ENCODE measurements at regions not wholly inside any gene's neighbourhood (a gene's known extent, or its start where the extent isn't known, plus 50 kb on each side); places are given as distances from the start of the nearest gene placed in this dataset.

DNA sequence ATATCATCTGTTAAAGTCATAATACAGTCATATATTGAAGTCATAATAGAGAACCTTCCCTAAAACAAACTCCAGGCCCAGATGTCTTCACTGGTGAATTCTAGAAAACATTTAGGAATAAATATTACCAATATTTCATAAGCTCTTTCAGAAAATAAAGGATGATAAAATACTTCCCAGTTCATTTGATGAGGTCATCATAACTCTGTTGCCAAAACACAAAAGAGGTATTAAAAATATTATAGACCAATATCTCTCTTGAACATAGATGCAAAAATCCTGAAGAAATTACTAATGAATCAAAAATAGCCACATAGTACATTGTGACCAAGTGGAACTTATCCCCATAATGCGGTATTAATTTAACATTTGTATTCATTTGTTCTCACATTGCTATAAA, 132.4 kb upstream of the ZP4 start:
- TF ChIP-seq, protein P1, sequence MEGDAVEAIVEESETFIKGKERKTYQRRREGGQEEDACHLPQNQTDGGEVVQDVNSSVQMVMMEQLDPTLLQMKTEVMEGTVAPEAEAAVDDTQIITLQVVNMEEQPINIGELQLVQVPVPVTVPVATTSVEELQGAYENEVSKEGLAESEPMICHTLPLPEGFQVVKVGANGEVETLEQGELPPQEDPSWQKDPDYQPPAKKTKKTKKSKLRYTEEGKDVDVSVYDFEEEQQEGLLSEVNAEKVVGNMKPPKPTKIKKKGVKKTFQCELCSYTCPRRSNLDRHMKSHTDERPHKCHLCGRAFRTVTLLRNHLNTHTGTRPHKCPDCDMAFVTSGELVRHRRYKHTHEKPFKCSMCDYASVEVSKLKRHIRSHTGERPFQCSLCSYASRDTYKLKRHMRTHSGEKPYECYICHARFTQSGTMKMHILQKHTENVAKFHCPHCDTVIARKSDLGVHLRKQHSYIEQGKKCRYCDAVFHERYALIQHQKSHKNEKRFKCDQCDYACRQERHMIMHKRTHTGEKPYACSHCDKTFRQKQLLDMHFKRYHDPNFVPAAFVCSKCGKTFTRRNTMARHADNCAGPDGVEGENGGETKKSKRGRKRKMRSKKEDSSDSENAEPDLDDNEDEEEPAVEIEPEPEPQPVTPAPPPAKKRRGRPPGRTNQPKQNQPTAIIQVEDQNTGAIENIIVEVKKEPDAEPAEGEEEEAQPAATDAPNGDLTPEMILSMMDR (IDR thresholded peaks at IDR 0.05; ENCODE audit: low read depth, low read length, missing input control), result no peak
- TF ChIP-seq RAD21 (IDR thresholded peaks at IDR 0.05) (no peak), EGR1 (IDR thresholded peaks at IDR 0.05; ENCODE audit: low read depth in 2 of 2) (no peak), GABPA (IDR thresholded peaks at IDR 0.05 in 1 of 2, conservative IDR thresholded peaks at IDR 0.05 in 1 of 2) (no peak), TAF1 (conservative IDR thresholded peaks at IDR 0.05) (no peak), NR2F2 (IDR thresholded peaks at IDR 0.05) (no peak)
- TF ChIP-seq, protein P2, sequence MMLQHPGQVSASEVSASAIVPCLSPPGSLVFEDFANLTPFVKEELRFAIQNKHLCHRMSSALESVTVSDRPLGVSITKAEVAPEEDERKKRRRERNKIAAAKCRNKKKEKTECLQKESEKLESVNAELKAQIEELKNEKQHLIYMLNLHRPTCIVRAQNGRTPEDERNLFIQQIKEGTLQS (IDR thresholded peaks at IDR 0.05), result no peak
- TF ChIP-seq, protein P3, sequence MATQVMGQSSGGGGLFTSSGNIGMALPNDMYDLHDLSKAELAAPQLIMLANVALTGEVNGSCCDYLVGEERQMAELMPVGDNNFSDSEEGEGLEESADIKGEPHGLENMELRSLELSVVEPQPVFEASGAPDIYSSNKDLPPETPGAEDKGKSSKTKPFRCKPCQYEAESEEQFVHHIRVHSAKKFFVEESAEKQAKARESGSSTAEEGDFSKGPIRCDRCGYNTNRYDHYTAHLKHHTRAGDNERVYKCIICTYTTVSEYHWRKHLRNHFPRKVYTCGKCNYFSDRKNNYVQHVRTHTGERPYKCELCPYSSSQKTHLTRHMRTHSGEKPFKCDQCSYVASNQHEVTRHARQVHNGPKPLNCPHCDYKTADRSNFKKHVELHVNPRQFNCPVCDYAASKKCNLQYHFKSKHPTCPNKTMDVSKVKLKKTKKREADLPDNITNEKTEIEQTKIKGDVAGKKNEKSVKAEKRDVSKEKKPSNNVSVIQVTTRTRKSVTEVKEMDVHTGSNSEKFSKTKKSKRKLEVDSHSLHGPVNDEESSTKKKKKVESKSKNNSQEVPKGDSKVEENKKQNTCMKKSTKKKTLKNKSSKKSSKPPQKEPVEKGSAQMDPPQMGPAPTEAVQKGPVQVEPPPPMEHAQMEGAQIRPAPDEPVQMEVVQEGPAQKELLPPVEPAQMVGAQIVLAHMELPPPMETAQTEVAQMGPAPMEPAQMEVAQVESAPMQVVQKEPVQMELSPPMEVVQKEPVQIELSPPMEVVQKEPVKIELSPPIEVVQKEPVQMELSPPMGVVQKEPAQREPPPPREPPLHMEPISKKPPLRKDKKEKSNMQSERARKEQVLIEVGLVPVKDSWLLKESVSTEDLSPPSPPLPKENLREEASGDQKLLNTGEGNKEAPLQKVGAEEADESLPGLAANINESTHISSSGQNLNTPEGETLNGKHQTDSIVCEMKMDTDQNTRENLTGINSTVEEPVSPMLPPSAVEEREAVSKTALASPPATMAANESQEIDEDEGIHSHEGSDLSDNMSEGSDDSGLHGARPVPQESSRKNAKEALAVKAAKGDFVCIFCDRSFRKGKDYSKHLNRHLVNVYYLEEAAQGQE (IDR thresholded peaks at IDR 0.05), result no peak
